ENCODE measurements at regions not wholly inside any gene's neighbourhood (a gene's known extent, or its start where the extent isn't known, plus 50 kb on each side); places are given as distances from the start of the nearest gene placed in this dataset.
"Not testable (repeated sequence)": the region's sequence is repeated elsewhere in the genome, so short reads cannot be mapped to it uniquely, and the experiment has no call there.

- no peak for TF ChIP-seq CTCF (IDR thresholded peaks at IDR 0.05; ENCODE audit: borderline replicate concordance, insufficient read depth, low read depth, low read length)
- no peak overlapping the region for H3K4me3 ChIP-seq (ENCODE audit: low read depth, low read length)
These were observed 607.1 kb downstream of the MEI4 start for GRCh38 chr6:78259935-78260334.

GRCh38 chr6:78260427-78260826, 606.9 kb upstream of the IRAK1BP1 start:
- H3K4me3 ChIP-seq (ENCODE audit: low read depth, low read length) = not testable (repeated sequence)

DNA sequence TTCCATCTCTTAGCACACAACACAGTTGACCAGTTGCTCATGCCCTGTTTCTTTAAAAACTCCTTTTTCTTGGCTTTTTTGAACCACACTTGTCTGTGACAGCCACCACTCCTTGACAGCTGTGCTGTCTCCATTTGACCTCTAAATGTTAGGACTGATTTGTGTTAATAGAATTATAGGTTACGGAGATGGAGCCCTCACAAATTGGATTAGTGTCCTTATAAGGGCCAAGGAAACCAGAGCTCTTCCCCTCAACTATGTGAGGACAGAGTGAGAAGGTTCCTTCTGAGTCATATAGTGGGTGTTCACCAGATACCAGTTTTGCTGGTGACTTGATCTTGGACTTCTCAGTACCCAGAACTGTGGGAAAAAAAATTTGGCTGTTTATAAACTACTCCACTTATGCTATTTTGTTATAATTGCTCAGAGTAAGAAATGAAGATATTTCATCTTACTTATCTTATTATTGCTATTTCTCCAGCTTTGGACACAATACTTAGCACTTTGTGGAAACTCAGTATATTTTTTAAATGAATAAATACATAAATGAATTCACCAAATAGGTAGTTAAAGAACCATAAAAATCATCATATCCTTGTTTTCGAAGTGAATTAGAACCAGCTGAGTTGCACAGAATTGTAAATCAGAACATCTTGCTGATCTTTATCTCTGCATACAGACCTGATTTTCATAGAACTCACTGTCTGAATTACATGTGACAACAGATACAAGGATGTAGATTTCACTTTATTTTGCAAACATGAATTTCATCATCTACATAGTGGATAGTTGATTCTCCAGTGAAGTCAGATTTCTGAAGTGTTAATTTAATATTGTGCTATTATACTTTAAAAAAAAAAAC, 598.5 kb upstream of the IRAK1BP1 start:
- TF ChIP-seq CTCF (IDR thresholded peaks at IDR 0.05; ENCODE audit: borderline replicate concordance, insufficient read depth, low read depth, low read length) = no peak
- H3K4me3 ChIP-seq (ENCODE audit: low read depth, low read length) = no peak overlapping the region

DNA sequence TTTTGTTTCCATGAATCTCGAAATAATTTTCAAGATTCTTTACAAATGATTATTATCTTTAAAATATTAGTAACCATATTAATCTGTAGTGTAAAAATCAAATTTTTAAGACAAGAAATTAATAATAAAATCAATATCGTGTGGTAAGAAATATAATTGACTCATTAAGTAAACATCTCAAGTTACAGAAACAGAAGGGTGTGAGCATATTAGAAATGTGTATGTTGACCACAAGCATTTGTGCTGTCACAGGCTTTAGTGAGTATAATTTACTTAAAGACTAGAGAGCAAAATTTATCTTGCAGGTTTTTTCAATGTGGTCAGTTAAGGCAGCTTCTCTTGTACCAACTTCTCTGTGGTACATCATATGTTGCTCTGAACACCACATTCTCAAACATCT, 566.5 kb upstream of the IRAK1BP1 start:
- TF ChIP-seq CTCF (IDR thresholded peaks at IDR 0.05; ENCODE audit: borderline replicate concordance, insufficient read depth, low read depth, low read length) = no peak

GRCh38 chr6:78302411-78302810, 564.9 kb upstream of the IRAK1BP1 start:
- H3K4me3 ChIP-seq (ENCODE audit: low read depth, low read length) = no peak overlapping the region
- no peak for TF ChIP-seq CTCF (IDR thresholded peaks at IDR 0.05; ENCODE audit: borderline replicate concordance, insufficient read depth, low read depth, low read length)

More for the DNA sequence above, 566.5 kb upstream of the IRAK1BP1 start:
- no peak overlapping the region for H3K4me3 ChIP-seq (ENCODE audit: low read depth, low read length)

GRCh38 chr6:78308025-78308424, 559.3 kb upstream of the IRAK1BP1 start:
- no peak overlapping the region for H3K4me3 ChIP-seq (ENCODE audit: low read depth, low read length)
- 0 out of 2 replicates have a peak, but pooled peaks have one; percentile 4 for TF ChIP-seq CTCF (IDR thresholded peaks at IDR 0.05; ENCODE audit: borderline replicate concordance, insufficient read depth, low read depth, low read length)

GRCh38 chr6:78322068-78322845, 545.1 kb upstream of the IRAK1BP1 start:
- H3K4me3 ChIP-seq (ENCODE audit: low read depth, low read length) = no peak overlapping the region
- TF ChIP-seq CTCF (IDR thresholded peaks at IDR 0.05; ENCODE audit: borderline replicate concordance, insufficient read depth, low read depth, low read length) = no peak
